Sigmoid colon (tissue), 6 donors: ENCODE measurements at regions not wholly inside any gene's neighbourhood (a gene's known extent, or its start where the extent isn't known, plus 50 kb on each side); places are given as distances from the start of the nearest gene placed in this dataset.

ENCODE experiments used
- DNase-seq: peaks from one replicate; pipeline ENCODE4 v3.0.0-alpha.2; 2019
- H3K27ac ChIP-seq, 4 donors: fragments of 200-600 bp; sonication (generic); one replicate each; pipeline ENCODE4 v1.5.1; 2016 to 2019; ENCODE audit warnings: mild to moderate bottlenecking in 1 of 4
- H3K27me3 ChIP-seq, 3 donors: fragments of 200-600 bp; sonication (generic); one replicate each; pipeline ENCODE4 v1.5.1; 2019; ENCODE audit warnings: mild to moderate bottlenecking in 1 of 3
- H3K36me3 ChIP-seq, 4 donors: fragments of 200-600 bp; sonication (generic); one replicate each; pipeline ENCODE4 v1.5.1; 2016 to 2019
- H3K4me1 ChIP-seq, 4 donors: fragments of 200-600 bp; sonication (generic); one replicate each; pipeline ENCODE4 v1.5.1; 2017 to 2019
- H3K4me3 ChIP-seq, 4 donors: fragments of 200-600 bp; sonication (generic); one replicate each; pipeline ENCODE4 v1.5.1; 2017 to 2019; ENCODE audit warnings: mild to moderate bottlenecking in 2 of 4, moderate library complexity in 1 of 4
- H3K9me3 ChIP-seq, 4 donors: fragments of 200-600 bp in 3 of 4; sonication (generic) in 3 of 4; one replicate each; pipeline versions ENCODE4 v1.5.1 to v1.6.1; 2013 to 2019
- EP300 ChIP-seq, 4 donors: sonication (generic); formaldehyde crosslinking; IDR thresholded peaks; one replicate each; pipeline ENCODE4 v1.6.1; 2017; ENCODE audit warnings: antibody characterized with exemption in 4 of 4
- POLR2A ChIP-seq, 2 donors: fragments of 450-650 bp; IDR thresholded peaks; one replicate each; pipeline ENCODE4 v1.6.1; 2016; ENCODE audit warnings: antibody characterized with exemption in 2 of 2, mild to moderate bottlenecking in 2 of 2, moderate library complexity in 2 of 2
- POLR2AphosphoS5 ChIP-seq, 4 donors: sonication (generic); formaldehyde crosslinking; IDR thresholded peaks; one replicate each; pipeline ENCODE4 v1.6.1; 2017; ENCODE audit warnings: antibody characterized with exemption in 4 of 4
- WGBS, 2 donors: extraction: QIAGEN DNeasy Blood & Tissue Kit; methylation state at CpG; one replicate each; pipeline ENCODE4 v1.1.7; 2013; 5-methylcytosine and 5-hydroxymethylcytosine counted together
- intact Hi-C: fragments of 100-400 bp; cut with DNase I; formaldehyde crosslinking; loops from one replicate; pipeline ENCODE4 v1.15.1; 2023
- TF ChIP-seq, protein P1 (sequence below), 4 experiments: fragments of 450-650 bp in 3 of 4; fragments of 200-600 bp in 1 of 4; IDR thresholded peaks; one replicate each; pipeline ENCODE4 v1.5.1; 2016 to 2019; ENCODE audit warnings: antibody characterized with exemption in 4 of 4, mild to moderate bottlenecking in 3 of 4, moderate library complexity in 2 of 4
- donor health status: healthy with polysubstance abuse.
- donor health status: healthy.

DNA sequence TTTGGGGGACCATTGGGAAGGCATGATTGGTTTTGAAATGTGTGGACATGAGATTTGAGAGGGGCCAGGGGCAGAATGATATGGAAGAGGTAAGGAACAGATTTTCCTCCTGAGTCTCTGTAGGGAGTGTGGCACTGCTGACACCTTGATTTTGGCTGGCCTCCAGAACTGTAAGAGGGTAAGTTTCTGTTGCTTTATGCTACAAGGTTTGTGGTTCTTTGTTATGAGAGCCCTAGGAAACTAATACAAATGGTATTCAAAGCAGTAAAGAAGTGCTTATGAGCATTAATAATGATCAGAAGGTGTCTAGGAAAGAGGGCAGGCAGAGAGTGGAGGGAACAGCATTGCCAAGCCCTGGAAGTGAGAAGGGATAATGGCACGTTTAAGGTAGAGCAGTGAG is 574.3 kb upstream of the NXPH2 start:
- Histone ChIP-seq H3K4me1 (no peaks in the 10 kb centered on the region), H3K27ac (no peak overlapping the region), H3K4me3 (no peak overlapping the region), H3K9me3 (no peaks in the 10 kb centered on the region), H3K36me3 (no peaks in the 10 kb centered on the region), H3K27me3 (no peaks in the 10 kb centered on the region)
- DNase-seq: no peak
- TF ChIP-seq POLR2AphosphoS5 (IDR thresholded peaks at IDR 0.05) (no peak), POLR2A (IDR thresholded peaks at IDR 0.05) (no peak), EP300 (IDR thresholded peaks at IDR 0.05) (no peak)
- TF ChIP-seq, protein P1, sequence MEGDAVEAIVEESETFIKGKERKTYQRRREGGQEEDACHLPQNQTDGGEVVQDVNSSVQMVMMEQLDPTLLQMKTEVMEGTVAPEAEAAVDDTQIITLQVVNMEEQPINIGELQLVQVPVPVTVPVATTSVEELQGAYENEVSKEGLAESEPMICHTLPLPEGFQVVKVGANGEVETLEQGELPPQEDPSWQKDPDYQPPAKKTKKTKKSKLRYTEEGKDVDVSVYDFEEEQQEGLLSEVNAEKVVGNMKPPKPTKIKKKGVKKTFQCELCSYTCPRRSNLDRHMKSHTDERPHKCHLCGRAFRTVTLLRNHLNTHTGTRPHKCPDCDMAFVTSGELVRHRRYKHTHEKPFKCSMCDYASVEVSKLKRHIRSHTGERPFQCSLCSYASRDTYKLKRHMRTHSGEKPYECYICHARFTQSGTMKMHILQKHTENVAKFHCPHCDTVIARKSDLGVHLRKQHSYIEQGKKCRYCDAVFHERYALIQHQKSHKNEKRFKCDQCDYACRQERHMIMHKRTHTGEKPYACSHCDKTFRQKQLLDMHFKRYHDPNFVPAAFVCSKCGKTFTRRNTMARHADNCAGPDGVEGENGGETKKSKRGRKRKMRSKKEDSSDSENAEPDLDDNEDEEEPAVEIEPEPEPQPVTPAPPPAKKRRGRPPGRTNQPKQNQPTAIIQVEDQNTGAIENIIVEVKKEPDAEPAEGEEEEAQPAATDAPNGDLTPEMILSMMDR (IDR thresholded peaks at IDR 0.05): no peak
- 42 to 86% methylated on average over 1 of the region's 1 CpG for whole genome bisulfite sequencing, 2 donors
- intact Hi-C loops: no loop called here

DNA sequence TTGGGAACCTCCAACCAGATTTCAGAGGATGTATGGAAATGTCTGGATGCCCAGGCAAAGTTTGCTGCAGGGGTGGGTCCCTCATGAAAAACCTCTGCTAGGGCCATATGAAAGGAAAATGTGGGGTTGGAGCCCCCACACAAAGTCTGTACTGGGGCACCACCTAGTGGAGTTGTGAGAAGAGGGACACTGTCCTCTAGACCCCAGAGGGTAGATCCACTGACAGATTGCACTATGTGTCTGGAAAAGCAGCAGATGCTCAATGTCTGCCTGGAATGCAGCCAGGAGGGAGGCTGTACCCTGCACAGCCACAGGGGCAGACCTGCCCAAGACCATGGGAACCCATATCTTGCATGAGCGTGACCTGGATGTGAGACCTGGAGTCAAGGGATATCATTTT is 573.7 kb upstream of the NXPH2 start:
- Histone ChIP-seq H3K27me3 (no peaks in the 10 kb centered on the region), H3K9me3 (no peaks in the 10 kb centered on the region), H3K4me1 (no peaks in the 10 kb centered on the region), H3K36me3 (no peaks in the 10 kb centered on the region), H3K27ac (no peak overlapping the region), H3K4me3 (no peak overlapping the region)
- DNase-seq: no peak
- intact Hi-C loops: no loop called here
- 92 to 96% methylated on average over 1 of the region's 1 CpG for WGBS, 2 donors
- TF ChIP-seq, protein P1 (IDR thresholded peaks at IDR 0.05): no peak
- TF ChIP-seq POLR2A (IDR thresholded peaks at IDR 0.05): no peak
- TF ChIP-seq EP300 (IDR thresholded peaks at IDR 0.05): no peak
- no peak for TF ChIP-seq POLR2AphosphoS5 (IDR thresholded peaks at IDR 0.05)

DNA sequence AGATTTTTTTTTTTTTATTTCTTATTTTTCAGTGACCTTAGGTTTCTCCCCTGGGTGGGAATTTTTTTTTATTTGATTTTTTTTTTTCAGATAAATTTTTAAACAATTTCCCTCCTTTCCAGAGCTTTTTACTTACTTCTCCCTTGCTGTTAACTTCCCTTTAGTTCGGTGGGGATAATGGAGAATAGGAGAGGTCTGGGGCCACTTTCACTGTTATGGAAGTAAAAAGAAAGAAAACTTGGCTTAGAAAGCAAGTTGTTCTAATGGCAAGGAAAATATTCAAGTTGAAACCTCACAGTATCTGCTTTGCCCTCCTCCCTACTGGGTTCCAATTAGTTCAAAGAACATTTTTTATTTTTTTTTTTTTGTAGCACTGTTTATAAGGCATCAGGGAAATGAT is 537.1 kb upstream of the NXPH2 start:
- 33 to 71% methylated on average over 1 of the region's 1 CpG for WGBS, 2 donors
- Histone ChIP-seq H3K36me3 (no peaks in the 10 kb centered on the region), H3K27ac (no peak overlapping the region), H3K9me3 (no peaks in the 10 kb centered on the region), H3K4me1 (peaks cover 0 to 7% (median 0%) of the 10 kb centered on the region in 4 donors), H3K27me3 (no peaks in the 10 kb centered on the region), H3K4me3 (no peak overlapping the region)
- no peak for DNase-seq
- intact Hi-C loops: no loop called here
- TF ChIP-seq, protein P1 (IDR thresholded peaks at IDR 0.05): no peak
- TF ChIP-seq POLR2A (IDR thresholded peaks at IDR 0.05): no peak
- TF ChIP-seq POLR2AphosphoS5 (IDR thresholded peaks at IDR 0.05): no peak
- TF ChIP-seq EP300 (IDR thresholded peaks at IDR 0.05): no peak

DNA sequence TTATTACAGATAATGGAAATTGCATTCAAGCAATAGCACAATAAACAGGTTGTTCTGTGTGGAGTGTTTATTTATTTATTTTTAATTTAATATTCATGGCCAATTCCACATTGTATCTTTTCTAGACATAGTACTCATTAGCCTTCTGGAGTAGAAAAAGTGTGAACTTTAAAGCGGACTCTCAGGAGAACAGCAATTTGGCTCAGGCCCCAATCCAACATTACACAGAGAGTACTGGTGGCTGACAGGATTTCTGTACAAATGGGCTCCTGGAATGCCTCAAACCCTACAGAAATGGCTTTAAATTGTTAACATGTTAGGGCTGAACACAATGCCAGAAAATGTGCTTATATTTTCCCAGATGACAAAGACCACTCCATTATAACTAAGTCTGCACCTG is 533.9 kb upstream of the NXPH2 start:
- DNase-seq: no peak
- no peaks in the 10 kb centered on the region for H3K9me3 ChIP-seq
- H3K27ac ChIP-seq: no peak overlapping the region
- H3K4me3 ChIP-seq: no peak overlapping the region
- intact Hi-C loops: no loop called here
- peaks cover 0 to 10% (median 0%) of the 10 kb centered on the region in 4 donors for H3K4me1 ChIP-seq
- no peaks in the 10 kb centered on the region for H3K36me3 ChIP-seq
- 89 to 90% methylated on average over 1 of the region's 1 CpG for WGBS, 2 donors
- H3K27me3 ChIP-seq: no peaks in the 10 kb centered on the region
- TF ChIP-seq, protein P1 (IDR thresholded peaks at IDR 0.05): no peak
- no peak for TF ChIP-seq POLR2AphosphoS5 (IDR thresholded peaks at IDR 0.05)
- no peak for TF ChIP-seq EP300 (IDR thresholded peaks at IDR 0.05)
- TF ChIP-seq POLR2A (IDR thresholded peaks at IDR 0.05): no peak

DNA sequence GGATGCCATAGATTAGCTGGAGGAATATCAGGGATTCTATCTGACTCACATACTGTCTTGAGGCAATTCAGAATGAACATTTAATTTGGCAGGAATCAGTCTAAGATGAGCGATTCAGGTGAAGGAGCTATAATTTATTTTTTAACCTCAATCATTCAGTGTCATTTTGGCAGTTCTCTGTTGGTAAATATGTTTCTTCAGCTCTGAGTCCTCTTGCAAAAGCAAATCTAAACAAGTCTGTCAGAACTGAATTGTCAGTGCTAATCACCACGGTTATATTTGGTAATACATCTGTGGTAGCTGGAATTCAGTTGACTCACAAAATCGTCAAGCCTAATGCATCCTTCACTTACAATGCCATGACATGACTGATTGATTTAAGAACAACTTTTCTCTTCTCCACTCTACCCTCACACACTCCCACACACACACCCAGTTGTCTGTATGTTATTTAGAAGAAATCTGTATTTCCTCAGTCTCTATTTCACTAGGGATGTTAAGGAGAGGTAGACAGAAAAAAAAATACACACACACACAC is 516.6 kb upstream of the NXPH2 start:
- no peak overlapping the region for H3K4me3 ChIP-seq
- no peak for DNase-seq
- WGBS, 2 donors: 71 to 81% methylated on average over 3 of the region's 3 CpGs
- H3K9me3 ChIP-seq: no peaks in the 10 kb centered on the region
- H3K27me3 ChIP-seq: no peaks in the 10 kb centered on the region
- intact Hi-C loops: no loop called here
- H3K4me1 ChIP-seq: no peaks in the 10 kb centered on the region
- TF ChIP-seq, protein P1 (IDR thresholded peaks at IDR 0.05): no peak
- TF ChIP-seq POLR2AphosphoS5 (IDR thresholded peaks at IDR 0.05) (no peak), EP300 (IDR thresholded peaks at IDR 0.05) (no peak), POLR2A (IDR thresholded peaks at IDR 0.05) (no peak)
- H3K27ac ChIP-seq: no peak overlapping the region
- no peaks in the 10 kb centered on the region for H3K36me3 ChIP-seq
